Pulmonary artery endothelial cell (primary cell): ENCODE measurements at regions not wholly inside any gene's neighbourhood (a gene's known extent, or its start where the extent isn't known, plus 50 kb on each side); places are given as distances from the start of the nearest gene placed in this dataset.

Experiments used
- DNase-seq: peaks from one replicate; pipeline ENCODE4 v3.0.0-alpha.2; 2011; ENCODE audit warnings: low read depth, low spot score

DNA sequence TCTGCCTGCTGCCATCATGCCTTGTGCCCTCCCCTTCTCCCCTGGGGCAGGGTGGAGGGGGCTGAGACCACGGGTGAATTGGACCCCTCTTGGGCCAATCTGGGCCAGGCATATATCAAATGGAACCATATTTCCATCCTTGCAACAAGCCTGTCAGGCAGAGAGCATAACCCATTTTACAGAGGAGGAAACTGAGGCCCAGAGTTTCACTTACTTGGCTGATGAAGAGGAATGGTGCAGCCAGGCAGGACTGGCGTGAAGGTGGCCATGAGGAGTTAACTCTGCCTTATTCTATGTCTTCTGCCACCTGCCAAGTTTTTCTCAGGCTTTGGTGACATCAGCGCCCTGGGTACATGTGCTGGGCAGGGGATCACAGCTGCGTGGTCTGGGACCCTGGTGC, 155.5 kb upstream of the PCBD1 start:
- no peak for DNase-seq

DNA sequence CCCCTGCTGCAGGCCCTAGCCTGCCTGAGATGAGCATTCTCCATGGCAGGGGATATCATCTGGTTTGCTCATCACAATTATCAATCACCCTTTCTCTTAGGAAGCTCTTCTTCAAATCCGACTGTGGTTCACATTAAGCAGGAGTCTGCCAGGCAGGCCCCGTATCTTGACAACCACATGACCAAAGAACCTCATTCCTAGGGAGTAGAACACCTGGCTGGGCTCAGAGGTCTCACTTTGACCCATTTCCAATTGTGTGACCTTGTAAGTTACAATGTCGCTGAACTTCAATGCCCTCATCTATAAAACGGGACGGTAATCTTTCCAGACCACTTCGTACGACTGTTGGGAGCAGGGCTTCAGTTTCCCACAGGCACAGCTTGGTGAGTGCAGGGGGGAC, 156.4 kb upstream of the PCBD1 start:
- no peak for DNase-seq

DNA sequence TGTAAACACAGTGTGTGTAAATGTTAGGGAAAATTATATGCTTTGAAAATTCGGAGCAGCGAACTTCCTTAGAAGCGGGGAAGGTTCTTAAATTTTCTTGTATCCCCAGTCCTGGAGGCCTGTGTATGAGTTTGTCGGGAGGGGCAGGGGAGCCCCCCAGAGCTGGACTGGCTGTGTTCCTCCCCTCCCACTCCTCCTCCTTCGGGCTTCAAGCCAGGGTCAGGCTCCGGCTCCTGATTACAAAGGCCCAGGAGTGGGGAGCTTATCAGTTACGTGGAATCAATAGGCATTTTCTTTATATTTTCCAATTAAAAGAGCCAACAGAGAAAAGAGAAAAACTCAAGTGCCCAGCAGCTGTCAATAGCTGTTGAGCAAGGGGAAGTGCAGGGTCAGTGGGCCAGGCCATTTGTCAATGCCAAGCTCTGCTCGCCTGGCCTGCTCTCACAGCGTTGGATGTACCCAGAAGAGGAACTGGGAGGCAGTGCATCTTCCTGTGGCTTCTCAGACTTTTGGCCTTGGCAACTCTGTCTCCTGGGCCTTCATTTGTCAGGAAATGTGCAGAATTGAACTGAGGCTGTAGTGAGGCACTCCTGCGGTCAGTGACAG, 156.9 kb upstream of the PCBD1 start:
- no peak for DNase-seq

DNA sequence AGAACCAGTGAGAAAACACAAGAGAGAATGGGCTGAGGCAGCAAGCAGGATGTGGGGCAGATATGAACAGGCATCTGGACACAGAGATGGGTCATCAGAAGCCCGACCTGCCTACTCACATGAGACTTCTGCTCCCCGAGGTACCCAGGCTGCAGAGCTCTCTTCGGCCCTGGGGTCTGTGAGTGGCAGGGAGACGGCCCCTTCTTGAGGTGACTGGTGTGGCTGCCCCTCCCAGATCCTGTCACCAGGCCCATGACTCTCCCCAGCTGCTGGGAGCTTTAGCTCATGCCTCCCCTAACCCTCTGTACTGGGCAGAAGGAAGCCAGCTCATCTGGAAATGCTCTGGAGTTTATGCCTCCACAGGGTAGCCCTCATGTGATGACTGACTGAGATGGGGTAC, 157.6 kb upstream of the PCBD1 start:
- DNase-seq, result no peak

DNA sequence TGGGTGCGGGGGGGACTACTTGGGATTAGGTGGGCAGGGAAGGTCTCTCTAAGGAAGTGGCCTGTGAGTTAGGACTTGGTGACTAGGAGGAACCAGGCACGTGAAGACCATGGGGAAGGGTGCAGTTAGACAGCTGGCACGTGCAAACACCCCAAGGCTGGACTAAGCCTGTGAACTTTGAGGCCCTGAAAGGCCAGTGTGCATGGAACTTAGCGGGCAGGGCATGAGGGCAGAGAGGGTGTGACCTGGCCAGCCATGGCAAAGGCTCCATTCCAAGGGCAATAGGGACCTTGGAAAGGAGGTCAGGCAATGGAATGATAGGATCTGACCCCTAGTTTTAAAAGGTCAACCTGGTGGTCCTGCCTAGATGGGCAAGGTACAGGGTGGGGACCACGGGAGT, 158.4 kb upstream of the PCBD1 start:
- DNase-seq, result no peak

DNA sequence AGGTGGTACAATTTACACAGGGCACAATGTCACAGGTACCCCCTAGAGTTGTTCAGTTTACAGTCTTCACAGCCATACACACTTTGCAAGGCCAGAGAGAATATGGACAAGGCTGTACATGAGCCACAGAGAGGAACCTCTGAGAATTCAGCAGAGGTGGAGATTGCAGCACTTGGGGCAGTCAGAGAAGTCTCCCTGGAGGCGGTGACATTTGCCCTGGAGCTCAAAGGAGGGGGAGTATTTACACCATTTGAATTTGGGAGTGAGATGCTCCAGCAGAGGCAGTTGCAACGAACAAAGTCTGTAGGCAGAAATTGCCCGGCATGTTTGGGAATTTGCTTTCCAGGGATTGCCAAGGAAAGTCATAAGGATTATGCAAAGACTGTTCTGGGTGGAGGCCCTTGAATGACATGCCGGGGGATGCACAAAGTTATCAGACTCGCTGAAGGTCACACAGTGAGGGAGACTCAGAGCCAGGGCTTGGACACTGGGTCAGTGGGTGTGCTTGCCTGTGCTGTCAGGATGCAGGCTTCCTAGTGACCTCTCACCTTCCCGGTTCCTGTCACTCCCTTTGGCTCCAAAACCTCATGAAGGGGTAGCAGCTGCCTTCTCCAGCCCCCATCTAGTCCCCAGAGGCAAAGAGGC, 160.7 kb upstream of the PCBD1 start:
- DNase-seq, result no peak

DNA sequence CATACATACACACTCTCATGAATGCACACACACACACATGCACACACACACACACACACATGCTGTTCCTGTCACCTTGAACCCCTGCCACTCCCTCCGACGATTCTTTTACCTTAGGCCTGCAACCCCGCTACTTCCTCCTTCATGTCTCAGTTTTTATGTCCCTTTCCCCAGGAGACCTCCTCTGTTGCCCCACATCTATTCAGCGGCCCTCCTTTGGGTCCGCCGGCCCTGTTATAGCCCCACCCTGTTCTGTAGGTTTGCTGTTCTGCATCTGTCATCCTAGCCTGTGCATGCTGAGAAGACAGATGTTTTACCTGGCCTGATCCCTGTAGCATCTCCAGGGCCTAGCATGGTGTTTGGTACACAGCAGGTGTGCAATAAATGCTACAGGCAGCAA, 161.6 kb upstream of the PCBD1 start:
- DNase-seq, result no peak

DNA sequence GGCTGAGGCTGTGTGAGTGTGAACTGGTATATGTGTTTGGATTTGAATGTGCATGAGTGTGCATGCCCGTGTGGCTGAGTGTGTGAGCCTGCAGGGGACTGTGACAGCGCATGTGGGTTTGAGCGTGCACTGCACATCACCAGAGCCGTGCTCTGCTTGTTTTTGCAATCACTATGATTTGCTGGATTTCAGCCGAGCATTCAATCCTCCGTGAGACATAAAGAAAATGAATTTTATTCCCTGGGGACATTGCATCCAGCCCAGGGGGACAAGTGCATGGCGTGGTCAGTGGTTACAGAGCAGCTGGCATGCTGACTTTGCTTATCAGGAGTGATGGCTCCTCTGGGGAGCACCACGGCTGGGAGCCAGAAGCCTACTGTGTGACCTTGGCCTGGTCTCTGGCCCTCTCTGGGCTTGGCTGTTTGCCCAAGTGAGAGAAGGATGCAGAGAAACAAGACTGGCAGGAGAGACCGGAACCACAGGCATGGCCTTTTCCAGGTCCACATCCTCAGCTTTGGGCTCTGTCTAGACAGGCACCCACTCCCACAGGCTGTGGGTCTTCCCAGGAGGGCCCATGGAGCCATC, 160.2 kb upstream of the UNC5B start:
- DNase-seq, result no peak

DNA sequence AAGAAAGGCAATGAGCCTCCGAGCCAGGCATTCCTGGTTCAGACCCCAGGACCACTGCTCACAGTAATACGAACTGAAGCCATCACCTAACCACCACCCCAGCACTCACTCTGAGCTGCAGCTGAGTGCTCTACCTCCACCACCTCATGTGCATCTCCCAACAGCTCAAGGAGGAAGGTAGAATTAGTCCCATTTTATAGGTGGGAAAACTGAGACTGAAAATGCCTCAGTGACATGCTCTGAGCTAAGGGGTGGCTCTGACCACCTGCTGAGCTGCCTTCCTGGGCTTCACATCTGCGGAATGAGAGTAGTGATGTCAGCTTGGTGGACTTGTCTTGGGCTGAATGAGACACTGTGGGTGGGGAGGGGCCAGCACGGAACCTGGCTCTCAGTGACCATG, 159.7 kb upstream of the UNC5B start:
- DNase-seq, result no peak

GRCh38 chr10:71053169-71053895, 159.0 kb upstream of the UNC5B start:
- DNase-seq, result no peak

DNA sequence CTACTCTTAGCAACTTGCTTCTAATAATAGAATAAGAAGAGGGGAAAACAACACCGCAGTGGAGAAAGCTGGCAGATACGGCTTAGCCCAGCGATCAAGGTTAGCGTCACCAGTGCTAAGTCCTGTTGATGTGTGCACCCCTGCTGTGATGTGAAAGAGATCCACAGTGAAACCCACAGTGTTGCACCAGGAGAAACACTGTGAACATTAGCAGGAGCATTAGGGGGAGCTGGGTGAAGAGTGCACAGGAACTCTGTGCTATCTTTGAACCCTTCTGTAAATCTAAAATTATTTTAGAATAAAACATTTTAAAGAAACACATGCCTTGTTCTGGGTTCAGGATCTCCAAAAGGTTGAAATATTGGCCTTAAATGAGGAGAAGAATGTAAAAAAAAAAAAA, 154.1 kb upstream of the UNC5B start:
- no peak for DNase-seq

DNA sequence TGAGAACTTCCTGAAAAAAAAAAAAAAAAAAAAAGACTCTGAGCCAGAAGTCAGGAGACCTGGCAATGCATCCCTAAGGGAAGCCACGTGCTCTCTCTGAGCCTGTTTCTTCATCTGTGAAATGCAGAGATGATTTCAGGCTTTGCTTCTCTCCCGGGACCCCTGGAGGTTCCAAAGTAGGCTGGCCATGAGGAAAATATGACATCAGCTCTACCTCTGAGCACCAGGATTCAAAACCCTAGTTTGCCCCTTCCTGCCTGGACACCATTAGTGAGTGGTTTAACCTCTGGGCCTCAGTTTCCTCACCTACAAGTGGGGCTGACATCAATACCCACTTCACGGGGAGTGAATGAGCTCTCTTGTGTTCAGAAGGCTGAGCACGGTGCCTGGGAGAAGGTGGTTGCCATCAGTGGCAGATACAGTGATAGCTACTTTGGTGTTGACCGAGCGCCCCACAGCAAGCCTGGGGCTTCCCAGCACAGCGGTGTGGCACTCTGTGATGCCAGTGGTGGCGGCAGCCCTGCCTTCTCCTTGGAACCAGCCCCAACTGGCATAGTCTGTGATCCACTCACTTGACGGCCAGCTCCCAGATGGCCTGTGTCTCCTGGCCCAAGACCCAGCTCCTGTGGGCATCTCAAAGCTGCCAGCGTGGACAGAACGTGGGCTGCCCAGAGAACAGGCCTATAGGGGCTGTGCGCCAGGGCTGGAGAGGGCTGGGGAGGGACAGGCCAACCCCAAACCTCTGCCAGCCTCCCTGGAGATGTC, 153.1 kb upstream of the UNC5B start:
- DNase-seq, result no peak

GRCh38 chr10:71059943-71060342, 152.4 kb upstream of the UNC5B start:
- DNase-seq, result no peak

GRCh38 chr10:71060476-71061426, 151.6 kb upstream of the UNC5B start:
- no peak for DNase-seq

GRCh38 chr10:71061472-71061871, 150.9 kb upstream of the UNC5B start:
- no peak for DNase-seq

- no peak for DNase-seq
Observed at GRCh38 chr10:71062156-71062555, 150.2 kb upstream of the UNC5B start.

- DNase-seq, result no peak
Observed at GRCh38 chr10:71063401-71063800, 149.0 kb upstream of the UNC5B start.

- no peak for DNase-seq
Observed at GRCh38 chr10:71064413-71065118, 147.8 kb upstream of the UNC5B start.

DNA sequence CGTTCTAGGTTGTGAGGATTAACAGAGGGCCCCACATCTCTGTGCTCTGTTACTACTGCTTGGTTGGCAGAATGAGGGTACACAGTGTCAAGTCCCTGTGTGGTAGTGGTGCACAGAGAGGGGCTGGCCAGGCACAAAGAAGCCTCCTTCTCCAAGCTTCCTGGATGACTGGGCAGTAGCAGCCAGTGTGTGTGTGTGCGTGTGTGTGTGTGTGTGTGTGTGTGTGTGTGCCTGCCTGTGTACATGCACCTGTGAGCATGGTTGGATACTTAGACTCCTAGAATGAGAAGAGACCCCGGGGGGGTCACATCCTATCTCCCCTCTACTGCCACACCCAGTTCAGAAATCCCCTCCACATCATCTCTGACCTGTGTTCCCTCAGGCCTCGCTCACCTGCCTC, 146.7 kb upstream of the UNC5B start:
- DNase-seq, result no peak

DNA sequence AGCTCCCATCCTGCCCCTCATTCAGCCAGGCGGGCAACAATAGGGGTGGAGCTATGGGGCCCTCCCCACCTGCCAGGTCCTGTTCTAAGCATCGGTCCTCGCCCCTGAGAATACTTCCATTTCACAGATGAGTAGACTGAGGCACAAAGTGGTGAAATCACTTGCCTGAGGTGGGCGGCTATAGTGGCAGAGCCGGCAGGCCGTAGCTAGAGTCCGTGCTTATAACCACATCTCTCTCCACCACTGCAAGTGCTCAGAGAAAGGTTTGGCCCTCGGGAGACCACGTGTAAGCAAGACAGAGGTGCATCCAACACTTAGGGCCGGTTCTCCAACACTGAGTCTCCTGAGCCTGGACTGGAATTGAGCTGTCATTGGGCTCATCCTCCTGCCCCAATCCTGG, 145.8 kb upstream of the UNC5B start:
- DNase-seq, result no peak
